Progenitor cell of endocrine pancreas (in vitro differentiated cells): ENCODE measurements at regions not wholly inside any gene's neighbourhood (a gene's known extent, or its start where the extent isn't known, plus 50 kb on each side); places are given as distances from the start of the nearest gene placed in this dataset.

Experiments
- DNase-seq: peaks from one replicate; pipeline ENCODE4 v3.0.0; 2021; ENCODE audit warnings: low spot score; ENCODE audit not compliant: unreplicated experiment
- H3K27ac Mint-ChIP-seq: 2 replicates; pipeline ENCODE4 v1.8.0; 2021; ENCODE audit warnings: mild to moderate bottlenecking, moderate library complexity, mixed read lengths
- H3K27me3 Mint-ChIP-seq: 2 replicates; pipeline ENCODE4 v1.8.0; 2021; ENCODE audit warnings: mixed read lengths
- H3K36me3 Mint-ChIP-seq: 2 replicates; pipeline ENCODE4 v1.8.0; 2022; ENCODE audit warnings: mixed read lengths; ENCODE audit not compliant: insufficient read depth
- H3K4me1 Mint-ChIP-seq: 2 replicates; pipeline ENCODE4 v1.8.0; 2021; ENCODE audit warnings: low read depth, mixed read lengths
- H3K4me3 Mint-ChIP-seq: 2 replicates; pipeline ENCODE4 v1.8.0; 2021; ENCODE audit warnings: low read depth, mild to moderate bottlenecking, moderate library complexity, mixed read lengths
- H3K9me3 Mint-ChIP-seq: 2 replicates; pipeline ENCODE4 v1.8.0; 2021; ENCODE audit warnings: low read depth, mixed read lengths
- CTCF ChIP-seq: fragments of 200-600 bp; sonication (generic); IDR thresholded peaks from one replicate; pipeline ENCODE4 v1.5.0; 2021; ENCODE audit warnings: antibody characterized with exemption, mild to moderate bottlenecking; ENCODE audit not compliant: unreplicated experiment

GRCh38 chr3:4045756-4046155 is 246.5 kb downstream of the LRRN1 start:
- Mint-ChIP-seq H3K4me1 (no peaks in the 10 kb centered on the region), H3K27ac (no peak overlapping the region), H3K9me3 (no peaks in the 10 kb centered on the region), H3K4me3 (no peak overlapping the region), H3K36me3 (no peaks in the 10 kb centered on the region), H3K27me3 (no peaks in the 10 kb centered on the region)
- no peak for TF ChIP-seq CTCF
- DNase-seq, result no peak

- no peaks in the 10 kb centered on the region for H3K9me3 Mint-ChIP-seq
- no peaks in the 10 kb centered on the region for H3K27me3 Mint-ChIP-seq
- no peak for TF ChIP-seq CTCF
- no peak overlapping the region for H3K4me3 Mint-ChIP-seq
- no peak for DNase-seq
- no peaks in the 10 kb centered on the region for H3K36me3 Mint-ChIP-seq
- peaks cover under 1% of the 10 kb centered on the region for H3K4me1 Mint-ChIP-seq
- no peak overlapping the region for H3K27ac Mint-ChIP-seq
These were observed 248.1 kb downstream of the LRRN1 start for GRCh38 chr3:4047366-4047765.

GRCh38 chr3:4052706-4053105 is 250.5 kb upstream of the SETMAR start:
- TF ChIP-seq CTCF, result no peak
- Mint-ChIP-seq H3K36me3 (no peaks in the 10 kb centered on the region), H3K27me3 (no peaks in the 10 kb centered on the region), H3K27ac (no peak overlapping the region), H3K4me1 (peaks cover 22% of the 10 kb centered on the region), H3K9me3 (no peaks in the 10 kb centered on the region), H3K4me3 (no peak overlapping the region)
- DNase-seq, result no peak

GRCh38 chr3:4053975-4054374 is 249.2 kb upstream of the SETMAR start:
- no peak overlapping the region for H3K27ac Mint-ChIP-seq
- no peaks in the 10 kb centered on the region for H3K36me3 Mint-ChIP-seq
- no peaks in the 10 kb centered on the region for H3K27me3 Mint-ChIP-seq
- no peaks in the 10 kb centered on the region for H3K9me3 Mint-ChIP-seq
- H3K4me1 Mint-ChIP-seq, result peaks cover 22% of the 10 kb centered on the region
- no peak for TF ChIP-seq CTCF
- DNase-seq, result no peak
- peak overlapping the region; percentile 13 for H3K4me3 Mint-ChIP-seq

- peaks cover 7% of the 10 kb centered on the region for H3K9me3 Mint-ChIP-seq
- H3K27me3 Mint-ChIP-seq, result no peaks in the 10 kb centered on the region
- peaks cover 2% of the 10 kb centered on the region for H3K36me3 Mint-ChIP-seq
- no peak overlapping the region for H3K27ac Mint-ChIP-seq
- peaks cover 6% of the 10 kb centered on the region for H3K4me1 Mint-ChIP-seq
- H3K4me3 Mint-ChIP-seq, result no peak overlapping the region
- TF ChIP-seq CTCF, result no peak
- DNase-seq, result no peak
These were observed 243.1 kb upstream of the SETMAR start for GRCh38 chr3:4060064-4060463.
